Mesendoderm (in vitro differentiated cells): ENCODE measurements at regions not wholly inside any gene's neighbourhood (a gene's known extent, or its start where the extent isn't known, plus 50 kb on each side); places are given as distances from the start of the nearest gene placed in this dataset.

Source experiments
- DNase-seq: peaks from one replicate; pipeline ENCODE4 v3.0.0; 2013
- H2AK5ac ChIP-seq: 2 replicates; pipeline ENCODE4 v1.6.1; 2013; ENCODE audit warnings: low read length, inconsistent platforms
- H2BK120ac ChIP-seq: 2 replicates; pipeline ENCODE4 v1.6.1; 2013; ENCODE audit warnings: low read depth, mild to moderate bottlenecking, low read length, moderate library complexity, mixed read lengths
- H2BK15ac ChIP-seq: replicated peaks from 2 replicates; pipeline ENCODE4 v1.6.1; 2013; ENCODE audit warnings: low read depth, mild to moderate bottlenecking, moderate library complexity
- H2BK5ac ChIP-seq: 2 replicates; pipeline ENCODE4 v1.6.1; 2013; ENCODE audit warnings: low read length, inconsistent platforms
- H3K18ac ChIP-seq: 2 replicates; pipeline ENCODE4 v1.6.1; 2013; ENCODE audit warnings: mild to moderate bottlenecking, low read length, mixed read lengths
- H3K23ac ChIP-seq: one replicate; pipeline ENCODE4 v1.6.1; 2013; ENCODE audit warnings: low read length
- H3K27ac ChIP-seq: 2 replicates; pipeline ENCODE4 v1.5.1; 2013; ENCODE audit warnings: low read depth, mild to moderate bottlenecking, inconsistent platforms, low read length, moderate library complexity
- H3K27me3 ChIP-seq: 2 replicates; pipeline ENCODE4 v1.6.1; 2013; ENCODE audit warnings: low read length, control low read depth, mild to moderate bottlenecking, inconsistent platforms; ENCODE audit not compliant: insufficient read depth, poor library complexity
- H3K36me3 ChIP-seq: 2 replicates; pipeline ENCODE4 v1.6.1; 2013; ENCODE audit warnings: low read length, inconsistent platforms; ENCODE audit not compliant: control insufficient read depth, insufficient read depth
- H3K4ac ChIP-seq: one replicate; pipeline ENCODE4 v1.6.1; 2013; ENCODE audit warnings: low read depth, mild to moderate bottlenecking, low read length, moderate library complexity
- H3K4me1 ChIP-seq: 2 replicates; pipeline ENCODE4 v1.6.1; 2013; ENCODE audit warnings: low read depth, low read length, inconsistent platforms; ENCODE audit not compliant: control insufficient read depth
- H3K4me2 ChIP-seq: 2 replicates; pipeline ENCODE4 v1.6.1; 2013; ENCODE audit warnings: low read length
- H3K4me3 ChIP-seq: 2 replicates; pipeline ENCODE4 v1.5.1; 2013; ENCODE audit warnings: mild to moderate bottlenecking, low read length
- H3K56ac ChIP-seq: one replicate; pipeline ENCODE4 v1.6.1; 2013; ENCODE audit warnings: low read length
- H3K79me1 ChIP-seq: 2 replicates; pipeline ENCODE4 v1.6.1; 2013; ENCODE audit warnings: low read length, inconsistent platforms
- H3K79me2 ChIP-seq: 2 replicates; pipeline ENCODE4 v1.6.1; 2013; ENCODE audit warnings: mild to moderate bottlenecking, low read length; ENCODE audit not compliant: control insufficient read depth, insufficient read depth
- H3K9ac ChIP-seq: 2 replicates; pipeline ENCODE4 v1.6.1; 2013; ENCODE audit warnings: low read length, inconsistent platforms
- H4K5ac ChIP-seq: one replicate; pipeline ENCODE4 v1.6.1; 2013; ENCODE audit warnings: low read length
- H4K8ac ChIP-seq: one replicate; pipeline ENCODE4 v1.6.1; 2013; ENCODE audit warnings: low read depth, mild to moderate bottlenecking, control low read depth, low read length, moderate library complexity
- WGBS: extraction: QIAGEN DNeasy Blood & Tissue Kit; methylation state at CpG from one replicate; pipeline ENCODE4 v1.1.7; 2013; ENCODE audit warnings: low lambda C conversion rate, missing lambda C conversion rate; ENCODE audit not compliant: insufficient coverage; ENCODE audit errors: extremely low coverage; 5-methylcytosine and 5-hydroxymethylcytosine counted together

DNA sequence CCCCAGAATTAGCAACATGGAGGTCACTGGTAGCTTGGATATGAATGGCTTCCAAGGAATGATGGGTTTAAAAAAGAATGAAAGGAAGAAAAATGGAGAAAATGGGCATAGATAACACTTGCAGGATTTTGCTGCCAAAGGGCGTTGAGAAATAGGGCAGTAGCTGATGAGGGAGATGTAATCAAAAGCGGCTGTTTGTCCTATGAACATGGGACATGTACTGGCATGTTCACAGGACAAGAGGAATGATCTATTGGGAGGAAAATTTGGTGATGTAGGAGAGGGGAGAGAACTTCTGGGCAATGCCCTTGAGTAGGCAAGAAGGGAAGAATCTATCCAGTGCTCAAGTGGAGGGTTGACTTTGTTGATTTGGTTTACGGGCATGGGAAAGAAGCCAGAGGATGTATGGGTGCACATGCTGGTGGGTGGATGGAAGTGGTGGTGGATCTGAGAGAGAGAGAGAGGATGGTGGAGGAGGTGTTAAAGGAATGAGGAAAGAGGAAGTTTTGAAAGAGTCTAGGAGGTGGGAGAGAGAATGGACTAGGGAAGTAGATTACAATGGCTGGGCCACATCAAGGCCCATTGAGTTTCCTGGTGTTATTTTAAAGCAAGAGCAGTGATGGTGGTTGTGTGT lies 115.1 kb upstream of the MVB12B start:
- Histone ChIP-seq H3K18ac (no peak overlapping the region), H3K4me3 (no peak overlapping the region), H4K8ac (no peak overlapping the region), H4K5ac (no peak overlapping the region), H3K4me1 (no peaks in the 10 kb centered on the region), H3K79me1 (no peaks in the 10 kb centered on the region), H2AK5ac (no peak overlapping the region), H3K27ac (no peak overlapping the region), H3K9ac (no peak overlapping the region), H2BK120ac (no peak overlapping the region), H3K4ac (no peak overlapping the region), H3K27me3 (no peaks in the 10 kb centered on the region), H3K79me2 (no peaks in the 10 kb centered on the region), H3K56ac (no peak overlapping the region), H3K4me2 (no peak overlapping the region), H2BK15ac (no peak overlapping the region), H2BK5ac (no peak overlapping the region), H3K23ac (no peak overlapping the region), H3K36me3 (no peaks in the 10 kb centered on the region)
- DNase-seq: no peak
- no CpG with 5 or more reads among the region's 3 CpGs for WGBS

DNA sequence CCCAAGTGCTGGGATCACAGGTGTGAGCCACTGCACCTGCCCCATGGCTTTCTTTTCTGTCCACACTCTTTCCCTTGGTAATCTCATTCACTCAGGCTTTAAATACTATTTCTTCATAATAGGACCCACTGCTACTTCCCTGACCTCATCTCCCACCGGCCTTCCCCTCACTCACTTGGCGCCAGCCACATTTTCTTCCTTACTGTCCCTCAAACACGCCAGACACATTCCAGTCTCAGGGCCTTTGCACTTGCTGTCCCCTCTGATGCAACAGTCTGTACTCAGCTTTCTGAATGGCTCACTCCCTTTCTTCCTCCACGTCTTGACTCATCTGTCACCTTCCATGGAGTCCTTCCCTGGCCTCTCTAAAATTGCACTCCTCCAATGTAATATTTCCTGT lies 111.1 kb upstream of the MVB12B start:
- H3K27ac ChIP-seq: no peak overlapping the region
- no peak overlapping the region for H3K9ac ChIP-seq
- no peak overlapping the region for H3K18ac ChIP-seq
- H3K23ac ChIP-seq: no peak overlapping the region
- H4K5ac ChIP-seq: no peak overlapping the region
- no peak overlapping the region for H2AK5ac ChIP-seq
- no CpG with 5 or more reads among the region's 4 CpGs for WGBS
- no peak overlapping the region for H4K8ac ChIP-seq
- H3K4me2 ChIP-seq: no peak overlapping the region
- DNase-seq: no peak
- H3K79me1 ChIP-seq: no peaks in the 10 kb centered on the region
- H3K36me3 ChIP-seq: no peaks in the 10 kb centered on the region
- H3K4ac ChIP-seq: no peak overlapping the region
- no peak overlapping the region for H2BK15ac ChIP-seq
- no peaks in the 10 kb centered on the region for H3K79me2 ChIP-seq
- no peak overlapping the region for H2BK5ac ChIP-seq
- H3K27me3 ChIP-seq: no peaks in the 10 kb centered on the region
- no peaks in the 10 kb centered on the region for H3K4me1 ChIP-seq
- H2BK120ac ChIP-seq: no peak overlapping the region
- no peak overlapping the region for H3K4me3 ChIP-seq
- no peak overlapping the region for H3K56ac ChIP-seq

- Histone ChIP-seq H3K27ac (no peak overlapping the region), H3K4me2 (no peak overlapping the region), H3K56ac (no peak overlapping the region), H4K8ac (no peak overlapping the region), H3K4me1 (no peaks in the 10 kb centered on the region), H3K9ac (no peak overlapping the region), H2BK5ac (no peak overlapping the region), H4K5ac (no peak overlapping the region), H3K4me3 (no peak overlapping the region), H3K36me3 (no peaks in the 10 kb centered on the region), H3K79me2 (no peaks in the 10 kb centered on the region), H3K27me3 (no peaks in the 10 kb centered on the region), H2AK5ac (no peak overlapping the region), H3K23ac (no peak overlapping the region), H2BK120ac (no peak overlapping the region), H3K79me1 (no peaks in the 10 kb centered on the region), H2BK15ac (no peak overlapping the region), H3K4ac (no peak overlapping the region), H3K18ac (no peak overlapping the region)
- no peak for DNase-seq
- WGBS: no CpG with 5 or more reads among the region's 4 CpGs
Measured at GRCh38 chr9:126216826-126217225, 109.8 kb upstream of the MVB12B start.

GRCh38 chr9:126217250-126217653 lies 109.4 kb upstream of the MVB12B start:
- Histone ChIP-seq H3K4ac (no peak overlapping the region), H3K4me2 (no peak overlapping the region), H3K4me1 (no peaks in the 10 kb centered on the region), H3K27ac (no peak overlapping the region), H3K56ac (no peak overlapping the region), H3K23ac (no peak overlapping the region), H2AK5ac (no peak overlapping the region), H4K8ac (no peak overlapping the region), H3K18ac (no peak overlapping the region), H3K9ac (no peak overlapping the region), H3K27me3 (no peaks in the 10 kb centered on the region), H2BK120ac (no peak overlapping the region), H4K5ac (no peak overlapping the region), H3K79me2 (no peaks in the 10 kb centered on the region), H2BK15ac (no peak overlapping the region), H3K36me3 (no peaks in the 10 kb centered on the region), H3K79me1 (no peaks in the 10 kb centered on the region), H2BK5ac (no peak overlapping the region), H3K4me3 (no peak overlapping the region)
- DNase-seq: no peak
- WGBS: no CpG with 5 or more reads among the region's 5 CpGs

DNA sequence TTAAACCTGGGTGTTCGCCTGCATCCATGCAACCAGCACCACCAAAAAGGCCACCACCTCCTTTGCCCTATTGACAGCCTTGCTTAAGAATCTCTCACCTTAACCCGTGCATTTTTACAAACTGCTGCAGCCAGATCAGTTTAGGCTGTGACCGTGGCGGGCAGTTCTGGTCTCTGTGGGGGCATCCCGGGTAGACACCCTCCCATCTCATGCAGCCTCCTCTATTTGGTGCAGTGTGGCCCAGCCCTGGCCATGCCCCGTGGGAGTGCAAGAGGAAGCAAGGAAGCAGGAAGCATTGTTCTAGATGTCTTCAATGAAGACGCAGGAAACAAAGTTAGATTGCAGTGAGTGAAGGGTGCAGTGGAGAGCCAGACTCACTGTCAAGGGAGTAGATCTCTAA lies 108.8 kb upstream of the MVB12B start:
- H2BK120ac ChIP-seq: no peak overlapping the region
- H3K27me3 ChIP-seq: no peaks in the 10 kb centered on the region
- H4K8ac ChIP-seq: no peak overlapping the region
- no peak overlapping the region for H3K4me3 ChIP-seq
- no peak overlapping the region for H3K27ac ChIP-seq
- H3K79me2 ChIP-seq: no peaks in the 10 kb centered on the region
- H3K4ac ChIP-seq: no peak overlapping the region
- no peak overlapping the region for H2BK5ac ChIP-seq
- H3K56ac ChIP-seq: no peak overlapping the region
- H3K36me3 ChIP-seq: no peaks in the 10 kb centered on the region
- no peak overlapping the region for H3K9ac ChIP-seq
- H3K4me2 ChIP-seq: no peak overlapping the region
- no peaks in the 10 kb centered on the region for H3K79me1 ChIP-seq
- H3K23ac ChIP-seq: no peak overlapping the region
- H4K5ac ChIP-seq: no peak overlapping the region
- no peak overlapping the region for H2AK5ac ChIP-seq
- H3K4me1 ChIP-seq: no peaks in the 10 kb centered on the region
- DNase-seq: no peak
- WGBS: no CpG with 5 or more reads among the region's 7 CpGs
- no peak overlapping the region for H2BK15ac ChIP-seq
- no peak overlapping the region for H3K18ac ChIP-seq
